ENCODE measurements at regions not wholly inside any gene's neighbourhood (a gene's known extent, or its start where the extent isn't known, plus 50 kb on each side); places are given as distances from the start of the nearest gene placed in this dataset.

- H3K4me1 Mint-ChIP-seq (ENCODE audit: unreplicated experiment): no peaks in the 10 kb centered on the region
- H3K9me3 Mint-ChIP-seq (ENCODE audit: unreplicated experiment): peaks cover 23% of the 10 kb centered on the region
- no peak for TF ChIP-seq CTCF (IDR thresholded peaks at IDR 0.05; ENCODE audit: unreplicated experiment)
- H3K27me3 Mint-ChIP-seq (ENCODE audit: unreplicated experiment): no peaks in the 10 kb centered on the region
- no peak for DNase-seq (ENCODE audit: low spot score)
- no peak overlapping the region for H3K4me3 Mint-ChIP-seq (ENCODE audit: unreplicated experiment)
- H3K27ac Mint-ChIP-seq (ENCODE audit: unreplicated experiment): no peak overlapping the region
- H3K36me3 Mint-ChIP-seq (ENCODE audit: low read depth, unreplicated experiment): no peaks in the 10 kb centered on the region
Measured at GRCh38 chr7:68642727-68643126, 955.5 kb upstream of the AUTS2 start.

- Mint-ChIP-seq H3K27ac (ENCODE audit: unreplicated experiment) (no peak overlapping the region), H3K4me3 (ENCODE audit: unreplicated experiment) (no peak overlapping the region), H3K4me1 (ENCODE audit: unreplicated experiment) (no peaks in the 10 kb centered on the region), H3K36me3 (ENCODE audit: low read depth, unreplicated experiment) (peaks cover 15% of the 10 kb centered on the region), H3K27me3 (ENCODE audit: unreplicated experiment) (peaks cover 2% of the 10 kb centered on the region), H3K9me3 (ENCODE audit: unreplicated experiment) (peaks cover 35% of the 10 kb centered on the region)
- no peak for DNase-seq (ENCODE audit: low spot score)
- no peak for TF ChIP-seq CTCF (IDR thresholded peaks at IDR 0.05; ENCODE audit: unreplicated experiment)
Measured at GRCh38 chr7:68663392-68663791, 934.9 kb upstream of the AUTS2 start.

- Mint-ChIP-seq H3K27me3 (ENCODE audit: unreplicated experiment) (peaks cover 2% of the 10 kb centered on the region), H3K36me3 (ENCODE audit: low read depth, unreplicated experiment) (peaks cover 11% of the 10 kb centered on the region), H3K27ac (ENCODE audit: unreplicated experiment) (no peak overlapping the region), H3K4me1 (ENCODE audit: unreplicated experiment) (no peaks in the 10 kb centered on the region), H3K9me3 (ENCODE audit: unreplicated experiment) (peaks cover 23% of the 10 kb centered on the region), H3K4me3 (ENCODE audit: unreplicated experiment) (no peak overlapping the region)
- no peak for DNase-seq (ENCODE audit: low spot score)
- no peak for TF ChIP-seq CTCF (IDR thresholded peaks at IDR 0.05; ENCODE audit: unreplicated experiment)
Measured at GRCh38 chr7:68671046-68671445, 927.2 kb upstream of the AUTS2 start.

GRCh38 chr7:68671671-68672070 lies 926.6 kb upstream of the AUTS2 start:
- H3K27me3 Mint-ChIP-seq (ENCODE audit: unreplicated experiment): no peaks in the 10 kb centered on the region
- no peaks in the 10 kb centered on the region for H3K4me1 Mint-ChIP-seq (ENCODE audit: unreplicated experiment)
- TF ChIP-seq CTCF (IDR thresholded peaks at IDR 0.05; ENCODE audit: unreplicated experiment): no peak
- no peak overlapping the region for H3K27ac Mint-ChIP-seq (ENCODE audit: unreplicated experiment)
- no peak for DNase-seq (ENCODE audit: low spot score)
- no peak overlapping the region for H3K4me3 Mint-ChIP-seq (ENCODE audit: unreplicated experiment)
- peaks cover 8% of the 10 kb centered on the region for H3K36me3 Mint-ChIP-seq (ENCODE audit: low read depth, unreplicated experiment)
- peaks cover 29% of the 10 kb centered on the region for H3K9me3 Mint-ChIP-seq (ENCODE audit: unreplicated experiment)

GRCh38 chr7:68674826-68675225 lies 923.4 kb upstream of the AUTS2 start:
- no peak overlapping the region for H3K27ac Mint-ChIP-seq (ENCODE audit: unreplicated experiment)
- H3K36me3 Mint-ChIP-seq (ENCODE audit: low read depth, unreplicated experiment): peaks cover 16% of the 10 kb centered on the region

More at GRCh38 chr7:68674826-68675225, 923.4 kb upstream of the AUTS2 start:
- TF ChIP-seq CTCF (IDR thresholded peaks at IDR 0.05; ENCODE audit: unreplicated experiment): no peak
- Mint-ChIP-seq H3K4me3 (ENCODE audit: unreplicated experiment) (no peak overlapping the region), H3K27me3 (ENCODE audit: unreplicated experiment) (no peaks in the 10 kb centered on the region), H3K9me3 (ENCODE audit: unreplicated experiment) (peaks cover 32% of the 10 kb centered on the region), H3K4me1 (ENCODE audit: unreplicated experiment) (no peaks in the 10 kb centered on the region)
- DNase-seq (ENCODE audit: low spot score): no peak
